ENCODE measurements at regions not wholly inside any gene's neighbourhood (a gene's known extent, or its start where the extent isn't known, plus 50 kb on each side); places are given as distances from the start of the nearest gene placed in this dataset.
"Not testable (repeated sequence)": the region's sequence is repeated elsewhere in the genome, so short reads cannot be mapped to it uniquely, and the experiment has no call there.

DNA sequence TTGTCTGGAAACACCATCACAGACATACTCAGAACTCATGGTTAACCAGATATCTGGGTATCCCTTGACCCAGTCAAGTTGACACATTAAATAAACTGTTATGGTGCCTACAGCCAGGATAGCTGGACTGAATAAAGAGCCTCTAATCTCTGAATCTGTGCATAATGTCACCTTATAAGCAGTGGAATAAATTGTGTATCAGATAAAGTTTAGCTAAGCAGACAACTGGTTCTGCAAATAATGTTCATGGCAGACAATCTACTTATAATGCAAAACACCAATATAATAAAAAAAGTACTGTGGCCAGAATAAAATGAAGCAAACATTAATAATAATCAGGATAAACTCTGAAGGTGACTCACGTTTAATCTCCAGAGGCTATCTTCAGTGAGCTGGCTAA, 628.5 kb upstream of the FAT3 start:
- no peak for DNase-seq

DNA sequence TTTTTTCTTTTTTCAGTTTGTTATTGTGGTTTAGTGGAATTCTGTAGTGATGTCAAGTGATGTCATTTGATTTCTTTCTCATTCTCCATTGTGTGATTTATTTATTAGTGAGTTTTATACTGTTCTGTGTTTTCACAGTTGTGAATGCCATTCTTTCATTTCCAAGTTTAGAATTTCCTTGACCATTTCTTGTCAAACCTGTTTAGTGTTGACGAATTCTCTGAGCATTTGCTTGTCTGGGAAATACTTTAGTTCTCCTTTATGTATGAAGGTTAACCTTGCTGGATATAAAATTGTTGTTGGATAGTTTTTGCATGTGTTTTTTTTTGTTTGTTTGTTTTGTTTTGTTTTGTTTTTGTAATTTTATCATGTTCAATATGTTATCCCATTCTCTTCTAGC, 633.6 kb upstream of the FAT3 start:
- no peak for DNase-seq

DNA sequence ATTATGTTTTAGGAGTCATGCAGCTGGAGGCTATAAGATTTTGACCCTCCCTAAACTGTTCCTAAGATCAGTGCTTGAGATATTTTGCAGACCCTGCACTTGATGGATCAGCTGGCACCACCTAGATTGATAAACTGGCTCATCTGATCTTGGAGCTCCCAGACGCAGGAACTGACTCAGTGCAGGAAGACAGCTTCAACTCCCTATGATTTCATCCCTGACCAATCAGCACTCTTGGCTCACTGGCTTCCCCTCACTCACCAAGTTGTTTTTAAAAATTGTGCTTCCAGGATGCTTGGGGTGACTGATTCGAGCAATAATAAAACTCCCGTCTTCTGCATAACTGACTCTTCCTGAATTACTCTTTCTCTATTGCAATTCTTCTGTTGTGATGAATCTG, 637.5 kb upstream of the FAT3 start:
- no peak for DNase-seq

DNA sequence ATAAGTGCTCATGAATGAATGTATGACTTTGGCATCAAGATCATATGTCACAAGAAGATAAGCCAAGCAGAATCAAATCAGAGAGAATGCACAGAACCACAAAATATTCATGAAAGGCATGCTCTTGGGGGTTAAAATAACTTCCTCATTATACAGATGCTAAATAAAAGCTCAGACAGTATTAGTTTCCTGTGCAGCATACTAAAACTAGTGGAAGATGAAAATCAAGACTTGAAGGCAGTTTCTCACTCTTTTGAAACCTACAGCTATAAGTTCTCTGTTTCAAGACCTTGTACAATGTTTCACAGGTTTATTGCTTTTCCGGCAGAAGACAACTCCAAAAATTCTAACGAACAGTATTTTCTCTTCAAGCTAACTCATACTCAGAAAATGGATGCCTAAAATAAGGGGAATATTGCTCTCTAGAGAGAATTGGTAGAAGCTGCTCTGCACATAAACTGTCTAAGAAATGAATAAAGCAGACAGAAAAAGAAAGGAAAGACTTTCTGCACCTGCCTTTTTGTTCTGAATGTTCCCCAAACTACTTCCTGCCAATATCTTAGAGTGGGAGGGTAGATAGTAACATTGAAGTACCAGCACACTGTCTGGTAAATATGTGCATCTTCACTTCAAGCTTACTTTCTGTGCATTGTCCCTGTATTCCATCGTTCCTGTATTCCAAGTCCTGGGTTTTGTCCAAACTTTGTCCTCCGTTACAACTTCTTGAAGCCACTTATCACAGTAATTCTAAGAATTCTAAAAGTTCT, 639.4 kb upstream of the FAT3 start:
- no peak for DNase-seq

DNA sequence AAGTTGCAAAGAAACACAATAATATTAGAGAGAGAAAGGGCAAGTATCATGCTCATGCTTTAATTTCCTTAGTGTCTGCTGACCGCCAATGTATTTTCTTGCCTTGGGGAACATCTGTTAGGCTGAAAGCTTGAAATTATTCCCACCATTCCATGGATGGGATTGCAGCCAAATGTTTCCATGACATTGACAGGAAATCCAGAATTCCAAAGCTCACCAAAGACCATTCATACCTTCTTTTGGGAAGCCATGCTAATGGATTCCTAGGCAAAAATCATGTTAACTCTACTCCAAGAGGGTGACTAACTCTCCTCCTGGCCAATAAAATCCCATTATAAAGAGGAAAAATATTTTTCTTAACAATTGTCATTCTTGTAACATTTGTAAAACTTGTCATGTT, 661.4 kb upstream of the FAT3 start:
- DNase-seq: no peak

DNA sequence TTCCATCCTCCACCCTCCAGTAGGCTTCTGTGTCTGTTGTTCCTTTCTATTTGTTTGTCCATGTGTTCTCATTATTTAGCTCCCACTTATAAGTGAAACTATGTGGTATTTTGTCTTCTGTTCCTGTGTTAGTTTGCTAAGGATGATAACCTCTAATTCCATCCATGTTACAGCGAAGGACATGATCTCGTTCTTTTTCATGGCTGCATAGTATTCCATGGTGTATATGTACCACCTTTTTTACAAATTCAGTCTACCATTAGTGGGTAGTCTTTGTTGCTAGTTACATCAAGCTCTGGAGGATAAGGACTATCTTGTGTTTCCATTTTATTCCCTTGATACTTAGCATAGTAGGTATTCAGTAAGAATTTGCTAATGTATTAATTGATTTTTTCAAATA, 664.2 kb upstream of the FAT3 start:
- no peak for DNase-seq

DNA sequence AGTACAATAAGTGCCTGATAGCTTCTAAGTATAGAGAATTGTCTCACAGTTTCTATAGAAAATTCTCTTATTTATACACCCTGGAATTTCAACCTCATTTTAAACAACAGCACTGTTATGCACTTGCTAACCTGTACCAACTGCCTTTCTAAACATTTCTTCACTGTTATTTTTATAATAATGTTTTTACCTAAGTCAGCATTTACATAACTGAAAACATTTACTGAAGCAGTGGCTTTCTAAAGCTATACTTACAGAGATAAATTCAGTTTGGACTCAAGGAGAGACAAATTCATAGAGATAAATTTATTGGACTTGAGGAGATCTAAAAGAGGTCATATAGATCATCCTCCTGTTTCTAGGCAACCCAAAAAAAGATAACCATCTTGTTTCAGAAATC, 686.6 kb upstream of the FAT3 start:
- no peak for DNase-seq

DNA sequence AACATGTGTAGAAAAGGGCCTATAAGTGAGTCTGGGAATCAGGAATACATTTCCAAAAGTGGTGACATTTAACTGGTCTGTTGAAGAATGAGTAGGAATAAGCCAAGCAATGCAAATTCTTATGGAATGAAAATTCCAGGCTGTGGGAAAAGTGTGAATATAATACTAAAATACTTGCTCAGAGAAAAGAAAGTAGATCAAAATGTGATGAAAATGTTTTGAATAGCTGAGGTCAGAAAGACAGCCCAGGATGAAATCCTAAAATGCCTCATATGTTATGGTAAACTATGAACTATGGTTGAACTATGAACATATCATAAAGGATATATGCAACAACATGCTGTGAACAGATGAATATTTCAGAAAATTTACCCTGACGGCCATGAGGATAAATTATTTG, 688.3 kb upstream of the FAT3 start:
- no peak for DNase-seq

DNA sequence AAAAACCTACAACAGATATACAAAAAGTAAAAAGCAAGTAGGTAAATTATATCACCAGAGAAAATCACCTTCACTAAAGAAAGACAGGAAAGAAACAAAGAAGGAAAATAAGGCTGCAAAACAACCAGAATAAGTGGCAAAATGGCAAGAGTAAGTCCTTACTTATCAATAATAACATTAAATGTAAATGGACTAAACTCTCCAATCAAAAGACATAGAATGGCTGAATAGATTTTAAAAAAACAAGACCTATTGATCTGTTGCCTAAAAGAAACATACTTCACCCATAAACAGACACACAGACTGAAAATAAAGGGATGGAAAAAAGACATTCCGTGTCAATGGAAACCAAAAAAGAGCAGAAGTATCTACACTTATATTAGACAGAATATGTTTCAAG, 695.7 kb upstream of the FAT3 start:
- DNase-seq: no peak

DNA sequence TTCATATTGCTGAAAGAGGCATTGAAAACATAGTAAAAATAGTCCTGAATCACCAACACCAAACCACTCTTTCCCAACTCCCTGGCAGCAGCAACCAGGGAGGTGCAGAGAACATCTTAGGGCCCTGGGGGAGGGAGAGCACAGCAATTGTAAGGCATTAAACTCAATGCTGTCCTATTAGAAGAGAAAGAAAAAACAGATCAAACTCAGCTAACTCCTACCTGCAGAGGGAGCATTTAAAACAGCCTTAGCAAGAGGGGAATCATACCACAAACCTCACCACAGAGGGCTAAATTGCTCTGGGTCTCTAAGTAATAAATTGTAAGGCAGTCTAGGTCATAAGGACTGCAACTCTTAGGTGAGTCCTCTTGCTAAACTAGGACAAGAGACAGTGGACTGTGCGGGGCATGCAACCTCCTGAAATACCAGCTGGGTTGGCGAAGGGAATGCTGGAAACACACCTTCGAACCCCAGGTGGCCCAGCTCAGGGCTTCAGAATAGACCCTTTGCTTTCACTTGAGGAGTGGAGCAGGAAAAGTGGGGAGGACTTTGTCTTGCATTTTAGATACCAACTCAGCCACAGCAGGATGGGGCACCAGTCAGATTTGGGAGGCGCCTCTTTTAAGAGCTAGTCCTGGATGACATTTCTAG, 697.1 kb upstream of the FAT3 start:
- DNase-seq: no peak

DNA sequence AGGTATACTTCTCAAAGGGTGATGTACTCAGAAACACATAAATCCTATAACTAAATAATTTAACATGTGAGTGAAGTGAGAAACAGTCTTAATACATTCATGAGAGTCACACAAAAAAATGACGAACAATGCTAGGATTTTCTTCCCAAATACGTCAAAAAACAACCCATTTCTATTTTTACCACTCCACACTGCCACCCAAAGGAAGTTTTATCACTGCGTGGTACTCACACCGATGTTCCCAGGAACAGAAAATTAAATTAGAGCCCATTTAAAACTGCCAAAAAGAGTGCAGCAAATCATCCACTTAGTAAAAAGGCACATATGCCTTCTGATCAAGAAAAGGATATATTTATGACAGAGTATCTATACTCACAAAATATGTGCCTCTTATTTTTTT, 710.9 kb upstream of the FAT3 start:
- DNase-seq: no peak

DNA sequence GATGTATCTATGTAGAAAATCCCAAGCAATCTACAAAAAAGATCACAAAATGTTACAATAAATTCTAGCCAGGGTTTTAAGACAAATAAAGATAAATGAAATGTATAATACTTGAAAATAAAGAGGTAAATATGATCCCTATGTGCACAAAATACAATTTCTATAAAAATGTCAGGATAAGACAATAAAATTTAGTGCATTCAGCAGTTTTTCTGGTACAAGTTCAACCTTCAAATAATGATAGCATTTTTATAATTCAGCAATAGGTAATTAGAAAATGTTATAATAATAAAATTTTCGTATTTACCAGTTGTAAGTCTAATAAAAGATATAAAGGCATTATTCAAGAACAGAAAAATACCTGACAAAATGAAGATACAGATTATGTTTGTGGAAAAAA, 726.8 kb upstream of the FAT3 start:
- DNase-seq: no peak

DNA sequence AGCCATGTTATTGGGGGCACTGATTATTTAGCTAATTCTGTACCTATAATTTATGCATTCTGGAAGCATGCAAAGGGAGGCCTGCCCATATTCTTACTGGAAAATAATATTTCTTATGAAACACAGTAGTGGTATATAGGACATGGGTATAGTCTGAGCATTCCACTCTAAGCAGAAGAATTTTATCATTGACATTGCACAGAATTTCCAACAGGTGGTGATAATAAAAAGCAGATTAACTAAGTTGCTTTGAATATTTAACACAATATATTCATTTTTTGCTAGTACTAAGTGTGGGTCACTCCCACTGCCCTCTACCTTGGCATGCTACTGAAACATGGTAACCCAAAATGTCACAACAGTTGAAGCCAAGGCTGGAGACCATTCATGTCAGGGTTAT, 728.8 kb upstream of the FAT3 start:
- no peak for DNase-seq

DNA sequence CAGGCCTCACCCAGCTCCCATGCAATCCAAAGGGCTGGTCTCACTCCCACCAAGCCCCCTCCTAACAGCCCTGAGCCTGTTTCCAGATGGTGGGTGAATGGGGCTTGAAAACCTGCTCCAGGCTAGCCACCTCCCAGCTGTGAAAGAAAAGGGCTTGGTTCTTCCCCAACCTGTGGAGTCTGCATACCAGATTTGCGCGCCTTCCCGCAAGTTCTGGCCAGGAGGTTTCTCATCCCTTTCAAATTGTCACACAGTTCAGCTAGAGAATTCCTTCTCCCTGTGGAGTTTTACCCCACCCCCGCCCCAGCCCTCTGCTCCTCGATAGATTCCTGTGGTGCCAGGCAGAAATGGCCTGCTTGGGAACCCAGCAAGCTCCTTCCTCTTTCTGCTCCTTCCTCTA, 734.6 kb upstream of the FAT3 start:
- no peak for DNase-seq

DNA sequence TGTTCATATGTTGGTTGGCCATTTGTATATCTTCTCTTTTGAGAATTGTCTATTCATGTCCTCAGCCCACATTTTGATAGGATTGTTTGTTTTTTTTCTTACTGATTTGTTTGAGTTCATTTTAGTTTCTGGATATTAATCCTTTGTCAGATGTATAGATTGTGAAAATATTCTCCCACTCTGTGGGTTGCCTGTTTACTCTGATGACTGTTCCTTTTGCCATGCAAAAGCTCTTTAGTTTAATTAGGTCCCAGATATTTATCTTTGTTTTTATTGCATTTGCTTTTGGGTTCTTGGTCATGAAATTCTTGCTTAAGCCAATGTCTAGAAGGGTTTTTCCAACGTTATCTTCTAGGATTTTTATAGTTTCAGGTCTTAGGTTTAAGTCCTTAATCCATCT, 740.7 kb upstream of the FAT3 start:
- DNase-seq: not testable (repeated sequence)

DNA sequence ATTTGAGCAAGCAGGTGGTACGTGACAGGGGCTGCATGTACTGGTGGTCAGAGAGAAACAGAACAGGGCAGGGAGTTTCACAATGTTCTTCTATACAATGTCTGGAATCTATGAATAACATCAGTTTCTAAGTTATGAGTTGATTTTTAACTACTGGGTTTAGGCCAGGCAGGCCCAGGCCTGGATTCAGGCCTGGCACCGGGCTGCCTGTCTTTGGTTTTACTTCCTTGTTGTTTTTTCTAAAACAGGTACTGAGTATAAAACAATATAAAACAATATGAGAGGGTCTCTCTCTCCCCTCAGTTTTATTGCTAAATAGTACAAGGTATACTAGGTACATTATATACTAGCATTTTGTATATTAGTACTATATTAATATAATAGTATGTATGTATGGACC, 742.7 kb upstream of the FAT3 start:
- not testable (repeated sequence) for DNase-seq

DNA sequence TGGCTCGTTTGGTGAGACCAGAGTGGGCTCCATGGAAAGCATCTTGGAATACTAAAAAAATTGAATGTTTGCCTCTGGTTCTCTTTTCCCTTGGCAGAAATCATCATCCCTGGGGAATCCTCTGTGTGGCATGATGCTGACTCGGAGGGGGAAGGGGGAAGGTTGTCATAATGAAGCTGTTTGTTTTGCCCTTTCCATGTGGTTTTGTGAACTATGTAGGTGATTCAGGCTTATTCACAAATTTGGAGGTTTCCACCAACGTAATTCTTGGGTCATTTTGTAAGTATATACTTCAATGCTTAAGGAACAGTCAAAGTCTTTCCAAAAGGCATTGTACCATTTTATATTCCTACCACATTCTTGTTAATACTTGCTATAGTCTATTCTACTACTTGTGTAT, 754.0 kb upstream of the FAT3 start:
- DNase-seq: no peak

DNA sequence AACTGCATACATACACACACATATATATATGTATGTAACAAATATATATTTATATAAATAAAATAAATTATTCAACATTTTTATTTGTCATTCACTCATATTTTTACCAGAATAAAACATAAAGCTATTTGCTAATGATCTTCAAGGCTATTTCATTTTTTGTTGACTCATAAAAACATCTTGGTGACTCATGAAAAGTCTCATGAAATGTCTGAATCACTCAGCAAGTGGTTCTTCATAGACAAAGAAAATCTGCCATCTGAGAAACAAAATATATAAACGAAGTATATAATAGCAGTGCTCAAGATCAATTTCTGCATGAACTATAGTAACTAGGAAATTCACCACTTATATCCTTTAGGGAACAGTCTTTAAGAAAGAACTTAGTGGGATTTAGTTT, 764.8 kb upstream of the FAT3 start:
- DNase-seq: no peak

DNA sequence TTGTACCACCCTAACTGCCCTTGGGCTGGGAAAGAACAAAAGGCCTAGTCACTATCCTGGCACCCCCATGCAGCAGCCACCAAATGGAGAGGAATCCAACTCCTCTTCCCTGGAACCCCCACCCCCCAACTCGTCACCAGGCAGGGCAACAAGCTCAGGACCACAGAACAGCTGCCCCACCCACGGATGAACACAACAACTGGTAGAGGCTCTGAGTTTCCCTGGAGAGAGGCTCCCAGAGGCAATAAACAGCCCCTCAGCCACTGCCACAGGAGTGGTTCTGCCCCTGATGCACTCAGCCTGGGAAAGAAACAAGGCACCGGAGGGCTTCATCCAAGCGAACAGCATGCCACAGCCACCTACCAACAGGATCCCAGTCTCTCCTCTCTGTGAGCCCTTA, 778.4 kb upstream of the FAT3 start:
- no peak for DNase-seq

DNA sequence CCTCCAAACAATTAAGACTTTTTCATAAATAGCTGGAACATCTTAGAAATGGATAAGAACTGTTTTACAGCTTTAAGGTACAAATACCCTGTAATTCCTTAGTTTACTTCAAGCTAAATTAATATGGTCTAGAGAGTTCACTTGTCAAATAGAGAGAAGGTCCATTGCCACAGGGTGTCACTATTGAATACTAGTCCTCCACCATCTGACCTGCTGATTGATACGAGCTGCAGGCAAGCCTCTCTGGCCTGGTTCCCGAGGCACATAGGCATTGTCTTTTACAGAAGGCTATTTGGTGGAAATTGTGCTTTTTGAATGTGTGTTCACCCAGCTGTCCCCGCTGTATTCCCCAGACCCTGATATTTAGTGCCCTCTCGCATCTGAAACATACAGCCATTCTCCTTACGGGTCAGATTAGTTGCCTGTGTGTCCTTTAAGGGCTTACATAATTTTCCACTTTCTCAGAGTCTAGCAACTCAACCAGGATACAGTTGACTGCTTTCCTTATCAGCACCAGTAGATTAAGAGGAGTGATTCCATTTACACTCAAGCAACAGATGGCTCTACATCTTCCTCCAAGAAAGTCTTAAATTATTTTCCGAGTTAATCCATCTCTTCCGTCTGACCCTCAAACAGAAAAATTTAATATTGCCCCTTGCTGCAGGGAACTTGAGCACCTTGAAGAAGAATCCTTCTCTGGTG, 788.8 kb upstream of the FAT3 start:
- no peak for DNase-seq

DNA sequence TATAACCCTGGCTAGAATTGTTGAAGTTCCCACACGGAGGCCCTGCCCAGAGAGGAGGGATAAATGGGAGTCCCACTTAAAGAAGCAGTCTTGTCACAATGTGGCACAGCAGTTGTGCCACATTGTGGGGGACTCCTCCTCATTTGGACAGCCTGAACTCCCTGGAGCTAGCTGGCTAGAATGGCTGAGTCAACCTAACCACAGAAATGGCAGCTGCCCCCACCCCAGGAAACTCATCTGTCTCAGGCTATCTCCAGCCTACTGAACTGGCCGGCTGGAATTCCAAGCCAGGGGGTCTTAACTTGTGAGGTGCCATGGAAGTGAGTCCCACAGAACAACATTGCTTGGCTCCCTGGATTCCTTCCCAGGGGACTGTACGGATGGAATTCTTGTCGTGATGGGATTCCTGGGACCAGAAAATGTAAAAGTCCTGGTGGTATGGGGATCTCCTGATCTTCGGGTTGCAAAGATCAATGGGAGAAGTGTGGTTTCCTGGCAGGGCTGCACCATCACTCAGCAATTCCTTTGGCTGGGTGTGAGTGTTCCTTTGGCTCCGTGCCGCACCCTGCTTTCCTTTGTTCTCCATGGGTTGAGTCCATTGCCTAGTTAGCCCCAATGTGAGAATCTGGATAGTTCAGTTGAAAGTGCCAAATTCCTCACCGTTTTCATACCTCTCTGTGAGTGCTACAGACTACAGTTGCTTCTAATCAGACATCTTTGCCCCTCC, 791.2 kb upstream of the FAT3 start:
- DNase-seq: no peak

DNA sequence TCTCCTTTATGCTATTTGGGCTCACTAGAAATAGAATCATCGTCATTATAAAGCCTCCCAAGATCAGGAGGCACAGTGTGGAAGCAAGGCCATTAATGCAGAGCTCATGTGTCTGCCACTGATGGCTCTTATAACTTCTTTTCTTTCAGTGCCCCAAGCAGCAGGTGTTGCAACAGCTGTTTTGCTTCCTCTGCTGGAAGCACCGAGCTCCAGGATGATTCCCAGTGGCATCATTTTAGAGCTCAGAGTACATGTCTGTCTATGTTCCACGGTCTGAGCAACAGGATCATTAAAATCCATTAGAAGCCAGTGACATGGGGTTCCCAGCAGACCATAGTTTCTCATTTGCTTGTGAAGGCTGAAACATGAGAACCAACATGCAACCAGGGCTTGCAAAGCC, 803.0 kb upstream of the FAT3 start:
- no peak for DNase-seq

DNA sequence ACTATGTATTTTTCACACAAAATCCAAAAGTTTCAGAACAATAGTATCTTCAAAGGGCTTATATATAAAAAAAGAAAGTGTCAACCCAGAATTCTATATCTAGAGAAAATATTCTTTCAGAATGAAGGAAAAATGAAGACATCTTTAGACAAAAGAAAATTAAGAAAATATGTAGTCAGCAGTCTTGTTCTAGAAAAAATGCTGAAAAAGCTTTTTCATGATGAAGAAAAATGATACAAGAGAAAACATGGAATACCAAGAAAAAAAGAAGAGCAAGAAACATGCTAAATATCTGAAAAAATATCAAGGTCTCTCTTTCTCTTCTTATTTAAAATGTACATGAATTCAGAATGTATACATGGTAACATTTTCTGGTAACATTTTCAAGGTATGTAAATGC, 816.8 kb upstream of the FAT3 start:
- DNase-seq: no peak

DNA sequence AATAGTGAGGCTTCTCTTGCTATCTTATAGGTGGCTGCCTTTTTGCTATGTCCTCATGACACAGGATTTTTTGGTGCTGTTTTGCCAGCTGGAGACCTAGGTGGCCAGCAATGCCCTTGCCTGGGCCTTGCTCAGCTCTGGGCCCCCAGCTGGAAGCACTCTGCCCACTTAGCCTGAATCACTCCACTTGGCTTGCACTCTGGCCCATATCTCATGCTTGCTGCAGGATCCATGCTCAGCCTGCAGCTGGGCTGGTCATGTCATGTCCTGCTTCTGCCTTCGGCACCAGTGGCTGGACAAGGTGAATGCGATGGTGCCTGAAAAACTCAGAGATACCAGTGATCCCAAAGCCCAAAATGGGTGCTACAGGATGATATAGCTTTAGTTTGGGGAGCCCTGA, 818.6 kb upstream of the FAT3 start:
- DNase-seq: no peak
